ENCODE measurements at regions not wholly inside any gene's neighbourhood (a gene's known extent, or its start where the extent isn't known, plus 50 kb on each side); places are given as distances from the start of the nearest gene placed in this dataset.
A peak's percentile ranks its signal among the peaks of the same experiment; 100 is the strongest.

- FAIRE-seq, result no peak
- TF ChIP-seq POLR2A (IDR thresholded peaks at IDR 0.05; ENCODE audit: low read depth, low read length), result no peak
- no peak for DNase-seq (ENCODE audit: insufficient read length, low spot score)
Observed at GRCh38 chr2:225207471-225207870, 165.2 kb upstream of the DOCK10 start.

- TF ChIP-seq POLR2A (IDR thresholded peaks at IDR 0.05; ENCODE audit: low read depth, low read length), result no peak
- FAIRE-seq, result no peak
- no peak for DNase-seq (ENCODE audit: insufficient read length, low spot score)
Observed at GRCh38 chr2:225207043-225207442, 164.8 kb upstream of the DOCK10 start.

- TF ChIP-seq POLR2A (IDR thresholded peaks at IDR 0.05; ENCODE audit: low read depth, low read length), result no peak
- DNase-seq (ENCODE audit: insufficient read length, low spot score) (no peak), FAIRE-seq (no peak)
Observed at GRCh38 chr2:225196579-225196978, 154.3 kb upstream of the DOCK10 start.

- FAIRE-seq (no peak), DNase-seq (ENCODE audit: insufficient read length, low spot score) (no peak)
- no peak for TF ChIP-seq POLR2A (IDR thresholded peaks at IDR 0.05; ENCODE audit: low read depth, low read length)
Observed at GRCh38 chr2:225192869-225193268, 150.6 kb upstream of the DOCK10 start.

GRCh38 chr2:225190987-225191386 lies 148.7 kb upstream of the DOCK10 start:
- DNase-seq (ENCODE audit: insufficient read length, low spot score), result no peak
- no peak for FAIRE-seq
- TF ChIP-seq POLR2A (IDR thresholded peaks at IDR 0.05; ENCODE audit: low read depth, low read length), result no peak

- DNase-seq (ENCODE audit: insufficient read length, low spot score) (no peak), FAIRE-seq (no peak)
- no peak for TF ChIP-seq POLR2A (IDR thresholded peaks at IDR 0.05; ENCODE audit: low read depth, low read length)
Observed at GRCh38 chr2:225184948-225185347, 142.7 kb upstream of the DOCK10 start.

GRCh38 chr2:225182126-225182525 lies 139.9 kb upstream of the DOCK10 start:
- no peak for TF ChIP-seq POLR2A (IDR thresholded peaks at IDR 0.05; ENCODE audit: low read depth, low read length)
- FAIRE-seq (no peak), DNase-seq (ENCODE audit: insufficient read length, low spot score) (no peak)

GRCh38 chr2:225177098-225177497 lies 134.8 kb upstream of the DOCK10 start:
- no peak for FAIRE-seq
- no peak for DNase-seq (ENCODE audit: insufficient read length, low spot score)
- TF ChIP-seq POLR2A (IDR thresholded peaks at IDR 0.05; ENCODE audit: low read depth, low read length), result no peak

- TF ChIP-seq POLR2A (IDR thresholded peaks at IDR 0.05; ENCODE audit: low read depth, low read length), result no peak
- DNase-seq (ENCODE audit: insufficient read length, low spot score) (no peak), FAIRE-seq (no peak)
Observed at GRCh38 chr2:225173909-225174308, 131.6 kb upstream of the DOCK10 start.

- no peak for DNase-seq (ENCODE audit: insufficient read length, low spot score)
- no peak for TF ChIP-seq POLR2A (IDR thresholded peaks at IDR 0.05; ENCODE audit: low read depth, low read length)
- no peak for FAIRE-seq
Observed at GRCh38 chr2:225171350-225171749, 129.1 kb upstream of the DOCK10 start.

- no peak for FAIRE-seq
- TF ChIP-seq POLR2A (IDR thresholded peaks at IDR 0.05; ENCODE audit: low read depth, low read length), result no peak
Observed at GRCh38 chr2:225170162-225170561, 127.9 kb upstream of the DOCK10 start.

GRCh38 chr2:225169396-225169795 lies 127.1 kb upstream of the DOCK10 start:
- FAIRE-seq (no peak), DNase-seq (ENCODE audit: insufficient read length, low spot score) (no peak)
- TF ChIP-seq POLR2A (IDR thresholded peaks at IDR 0.05; ENCODE audit: low read depth, low read length), result no peak

More at GRCh38 chr2:225170162-225170561, 127.9 kb upstream of the DOCK10 start:
- no peak for DNase-seq (ENCODE audit: insufficient read length, low spot score)

- DNase-seq (ENCODE audit: insufficient read length, low spot score), result no peak
- no peak for TF ChIP-seq POLR2A (IDR thresholded peaks at IDR 0.05; ENCODE audit: low read depth, low read length)
- FAIRE-seq, result no peak
Observed at GRCh38 chr2:225165052-225165451, 122.8 kb upstream of the DOCK10 start.

- FAIRE-seq, result peak; percentile 30
- TF ChIP-seq POLR2A (IDR thresholded peaks at IDR 0.05; ENCODE audit: low read depth, low read length), result no peak
- DNase-seq (ENCODE audit: insufficient read length, low spot score), result no peak
Observed at GRCh38 chr2:225164401-225165050, 122.3 kb upstream of the DOCK10 start.

GRCh38 chr2:225158360-225158759 lies 116.1 kb upstream of the DOCK10 start:
- FAIRE-seq (no peak), DNase-seq (ENCODE audit: insufficient read length, low spot score) (no peak)
- no peak for TF ChIP-seq POLR2A (IDR thresholded peaks at IDR 0.05; ENCODE audit: low read depth, low read length)

Measured in H54 (cell line).